Activated CD4-positive, alpha-beta T cell treated with anti-CD3 and anti-CD28 coated beads, Interleukin-2, amount 50 U/mL, for 48 hours (primary cell): ENCODE measurements at regions not wholly inside any gene's neighbourhood (a gene's known extent, or its start where the extent isn't known, plus 50 kb on each side); places are given as distances from the start of the nearest gene placed in this dataset.

Experiments
- DNase-seq, 2 experiments: peaks; one replicate each; pipeline ENCODE4 v3.0.0-alpha.2; 2020

- no peak for DNase-seq
These were observed 67.7 kb upstream of the HIF1A start for GRCh38 chr14:61627612-61628011.

- no peak for DNase-seq
These were observed 67.1 kb upstream of the HIF1A start for GRCh38 chr14:61628016-61628725.

DNA sequence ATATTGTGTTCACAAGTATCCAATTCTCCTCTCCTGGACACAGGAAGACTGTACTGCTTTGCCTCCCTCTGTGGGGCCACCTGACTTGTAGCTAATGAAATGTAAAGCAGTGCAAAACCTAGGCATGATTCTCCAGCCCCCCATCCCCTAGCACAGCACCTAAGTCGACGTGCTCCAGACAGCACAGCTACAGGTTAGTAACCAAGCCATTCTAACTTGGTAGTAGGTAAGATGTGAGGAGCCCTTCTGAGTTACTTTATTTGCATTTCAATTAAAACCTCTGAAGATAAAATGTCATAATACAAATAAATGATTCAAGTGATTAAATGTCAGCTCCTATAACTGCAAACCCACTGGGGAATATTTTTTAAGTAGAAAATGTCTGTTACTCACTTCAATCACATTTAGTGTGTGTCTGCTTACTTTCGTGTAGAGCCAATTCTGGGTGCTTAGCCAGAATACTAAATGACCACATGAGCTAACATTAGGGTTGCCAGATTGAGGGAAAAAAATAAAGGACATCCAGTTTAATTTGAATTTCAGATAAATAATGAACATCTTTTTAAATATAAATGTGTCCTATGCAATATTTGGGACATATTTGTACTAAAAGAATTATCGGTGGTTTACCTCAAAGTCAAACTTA lies 64.8 kb upstream of the HIF1A start:
- DNase-seq = no peak

DNA sequence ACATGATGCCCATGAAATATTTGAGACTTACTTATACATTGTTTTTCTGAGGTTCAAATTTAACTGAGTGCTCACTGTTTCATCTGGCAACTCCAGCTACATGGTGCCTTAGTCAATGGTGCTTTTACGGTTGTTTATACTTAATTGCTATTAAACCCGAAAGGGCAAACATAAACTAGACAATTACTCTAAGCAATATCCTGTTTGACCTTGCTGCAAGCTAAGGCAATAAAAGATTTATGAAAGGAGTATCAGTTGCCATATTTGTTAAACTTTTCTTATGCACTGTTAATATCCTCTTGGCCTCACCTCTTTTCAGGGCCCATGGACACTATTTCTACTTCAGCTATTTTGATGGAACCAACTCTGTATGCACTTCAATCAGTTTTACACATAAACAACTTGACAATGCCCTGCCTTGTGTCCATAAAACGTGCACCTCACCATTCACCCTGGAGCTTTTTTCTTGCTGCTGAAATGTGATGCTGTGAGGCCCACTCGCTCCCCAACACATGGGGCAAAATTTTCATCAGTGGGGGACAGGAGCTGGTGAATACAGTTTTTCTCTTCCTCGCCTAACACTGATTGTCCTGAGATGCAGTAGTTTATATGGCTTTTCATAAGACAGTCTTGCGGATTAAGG lies 64.1 kb upstream of the HIF1A start:
- no peak for DNase-seq

DNA sequence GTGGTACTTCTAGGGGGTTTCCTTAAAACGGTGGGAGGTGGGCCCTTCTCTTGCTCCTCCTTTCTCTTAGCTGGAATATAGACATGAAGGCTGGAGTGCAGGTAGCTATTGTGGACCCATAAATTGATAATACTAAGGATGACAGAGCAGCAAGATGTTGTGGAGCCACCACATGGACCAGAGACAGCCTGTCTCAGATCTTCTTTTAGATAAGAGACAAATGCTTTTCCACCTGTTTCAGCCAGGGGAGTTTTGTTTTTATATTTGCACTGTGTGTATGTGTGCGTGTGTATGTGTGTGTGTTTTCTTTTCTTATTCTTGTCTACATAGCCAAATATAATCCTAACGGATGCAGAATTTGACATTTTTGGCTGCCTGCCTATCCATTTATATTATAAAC lies 62.9 kb upstream of the HIF1A start:
- DNase-seq = no peak

DNA sequence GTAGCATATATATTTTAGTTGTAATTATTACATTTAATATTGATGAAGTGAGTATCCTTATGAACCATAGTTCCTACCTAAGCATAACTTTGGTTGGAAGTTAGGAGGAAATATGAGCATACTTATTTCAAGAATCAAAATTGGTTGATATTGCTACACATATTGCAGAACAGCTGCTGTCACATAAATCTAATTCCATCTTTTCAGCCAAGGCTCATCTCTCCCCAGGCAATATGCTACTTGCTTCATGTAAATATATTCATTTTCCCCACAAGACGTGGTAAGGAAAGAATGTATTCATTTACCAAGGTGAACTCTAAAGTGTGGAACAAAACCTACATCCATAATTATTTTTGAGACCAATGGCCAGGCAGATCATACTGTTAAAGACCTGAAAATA lies 62.5 kb upstream of the HIF1A start:
- DNase-seq = no peak

GRCh38 chr14:61636291-61636690 lies 59.0 kb upstream of the HIF1A start:
- DNase-seq = no peak

DNA sequence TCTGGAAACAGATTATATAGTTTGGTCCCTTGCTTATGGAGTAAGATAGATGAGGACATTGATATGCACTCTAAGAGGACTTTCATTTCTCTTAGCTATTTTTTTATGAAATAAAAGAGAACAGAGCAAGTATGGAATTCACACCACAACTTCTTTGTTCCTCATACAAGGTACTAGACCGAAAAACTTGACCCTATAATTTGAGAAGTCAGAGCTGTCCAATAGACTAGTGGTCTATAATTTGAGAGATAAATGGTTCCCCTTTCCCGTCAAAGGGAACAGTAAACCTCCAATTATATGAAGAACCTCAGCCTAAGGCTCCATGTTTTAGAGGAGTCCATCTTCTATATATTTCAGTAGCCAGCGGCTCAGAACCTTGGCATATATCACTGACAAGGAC lies 58.5 kb upstream of the HIF1A start:
- no peak for DNase-seq

DNA sequence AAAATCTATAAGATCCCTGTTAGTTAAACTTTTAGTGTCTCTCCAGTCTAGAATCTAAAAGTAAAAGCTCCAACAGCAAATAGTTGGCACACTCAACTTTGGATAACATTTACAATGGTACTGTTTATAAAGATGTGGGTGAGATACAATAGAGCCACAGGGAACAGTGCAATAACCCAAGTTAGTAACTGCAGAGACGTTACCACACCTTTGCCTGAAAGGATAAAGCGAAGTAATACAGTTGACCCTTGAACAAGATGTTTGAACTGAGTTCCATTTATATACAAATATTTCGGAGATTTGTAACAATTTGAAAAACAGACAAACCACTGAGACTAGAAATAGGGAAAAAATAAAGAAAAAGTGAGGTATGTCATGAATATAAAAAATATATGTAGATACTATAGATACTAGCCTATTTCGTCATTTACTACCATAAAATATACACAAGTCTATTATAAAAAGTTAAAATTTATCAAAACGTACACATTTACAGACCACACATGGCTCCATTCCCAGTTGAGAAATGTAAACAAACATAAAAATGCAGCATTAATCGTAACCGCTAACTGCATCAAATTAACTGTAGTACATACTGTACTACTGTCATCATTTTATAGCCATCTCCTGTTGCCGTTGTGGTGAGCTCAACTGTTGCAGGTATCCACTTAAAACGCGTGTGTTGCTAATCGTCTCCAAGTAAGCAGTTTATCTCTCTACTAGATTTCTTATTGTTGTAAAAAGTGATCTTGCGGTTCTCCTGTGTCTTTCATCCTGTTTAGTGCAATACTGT lies 56.5 kb upstream of the HIF1A start:
- DNase-seq = no peak

DNA sequence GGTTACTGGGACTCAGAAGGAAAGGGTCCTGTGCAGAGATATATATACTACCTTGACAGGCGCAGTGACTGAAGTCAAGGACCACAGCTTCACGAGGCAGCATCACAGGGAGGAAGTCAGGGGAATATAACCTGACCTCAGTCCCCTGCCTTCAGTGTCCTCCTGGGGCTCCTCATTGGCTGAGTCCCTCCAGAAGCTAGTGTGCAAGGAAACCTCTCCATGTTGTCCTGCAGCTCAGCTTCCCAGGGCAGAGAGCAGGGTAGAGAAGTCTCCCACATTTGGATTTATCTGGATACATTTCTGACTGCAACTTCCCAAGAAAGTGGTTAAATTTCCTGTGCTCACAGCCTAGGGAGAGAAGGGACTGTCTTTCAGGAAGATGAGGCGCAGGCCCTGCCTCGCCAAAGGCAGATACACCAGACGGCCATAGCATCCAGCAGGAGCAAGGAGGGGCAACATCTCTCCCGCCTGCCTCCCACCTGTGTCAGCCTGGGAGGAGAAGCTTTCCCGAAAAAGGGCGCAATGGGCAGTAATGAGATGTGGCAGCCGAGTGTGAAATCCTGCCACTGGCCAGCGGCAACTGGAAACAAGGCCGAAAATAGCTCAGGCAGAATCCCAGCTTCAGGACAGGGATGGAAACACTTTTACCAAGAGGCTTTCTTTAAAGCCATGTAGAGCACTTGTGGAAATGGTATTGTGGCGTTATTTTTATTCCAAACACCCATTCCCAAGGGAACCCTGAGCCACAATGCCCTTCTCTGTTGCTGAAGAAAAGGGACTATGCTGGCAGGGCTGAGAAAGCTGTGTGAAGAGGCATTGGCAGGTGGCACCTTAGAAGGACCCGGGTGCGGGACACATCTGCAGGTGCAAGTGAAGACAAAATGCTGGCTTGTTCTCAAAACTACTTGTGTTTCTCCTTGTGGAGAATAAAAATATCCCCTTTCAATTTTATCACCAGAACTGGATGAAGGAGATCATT lies 54.9 kb upstream of the HIF1A start:
- no peak for DNase-seq

DNA sequence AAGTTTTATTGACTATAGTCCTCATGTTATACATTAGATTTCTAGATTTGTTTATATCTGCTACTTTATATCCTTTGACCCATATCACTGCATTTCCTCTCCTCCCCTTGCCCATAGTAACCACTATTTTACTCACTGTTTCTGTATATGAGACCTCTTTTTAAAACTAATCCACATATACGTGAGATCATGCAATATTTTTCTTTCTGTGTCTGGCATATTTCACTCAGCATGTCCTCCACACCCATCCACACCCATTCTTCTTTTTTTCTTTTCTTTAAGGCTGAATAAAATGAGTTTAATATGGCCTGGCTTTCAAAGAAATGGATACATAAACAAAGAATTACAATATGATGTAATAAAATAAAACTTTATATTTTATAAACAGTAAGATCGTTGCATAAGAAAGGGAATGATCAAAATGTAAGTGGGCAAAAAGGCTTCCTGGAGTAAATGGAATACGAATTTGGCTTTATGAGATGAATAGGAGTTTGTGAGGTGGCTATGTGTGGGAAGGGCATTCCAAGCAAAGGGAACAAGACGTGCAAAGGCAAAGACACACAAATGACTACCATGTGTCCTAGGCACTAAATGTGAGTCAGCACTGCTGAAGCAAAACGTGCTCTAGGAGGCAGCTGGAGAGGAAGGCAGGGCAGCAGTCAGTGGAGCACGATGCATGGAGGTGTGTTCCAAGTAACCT lies 53.2 kb upstream of the HIF1A start:
- DNase-seq = no peak

DNA sequence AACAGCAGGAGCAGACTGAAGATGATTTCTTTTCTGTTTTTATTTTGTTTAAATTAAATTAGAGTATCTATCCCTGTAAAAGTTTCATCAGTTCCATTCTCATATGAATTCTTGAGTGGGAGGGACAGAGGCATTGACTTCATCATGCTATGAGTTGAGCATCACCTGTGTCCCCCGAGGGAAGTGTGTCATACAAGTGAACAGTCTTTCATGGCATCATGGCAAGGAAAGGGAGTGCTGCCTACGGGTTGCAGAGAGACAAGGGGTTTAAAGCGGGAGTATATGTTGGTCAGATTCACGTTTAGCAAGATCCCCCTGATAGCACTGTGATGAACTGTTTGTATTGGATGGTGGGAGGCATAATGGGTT lies 52.7 kb upstream of the HIF1A start:
- no peak for DNase-seq

GRCh38 chr14:61643555-61643954 lies 51.8 kb upstream of the HIF1A start:
- no peak for DNase-seq

DNA sequence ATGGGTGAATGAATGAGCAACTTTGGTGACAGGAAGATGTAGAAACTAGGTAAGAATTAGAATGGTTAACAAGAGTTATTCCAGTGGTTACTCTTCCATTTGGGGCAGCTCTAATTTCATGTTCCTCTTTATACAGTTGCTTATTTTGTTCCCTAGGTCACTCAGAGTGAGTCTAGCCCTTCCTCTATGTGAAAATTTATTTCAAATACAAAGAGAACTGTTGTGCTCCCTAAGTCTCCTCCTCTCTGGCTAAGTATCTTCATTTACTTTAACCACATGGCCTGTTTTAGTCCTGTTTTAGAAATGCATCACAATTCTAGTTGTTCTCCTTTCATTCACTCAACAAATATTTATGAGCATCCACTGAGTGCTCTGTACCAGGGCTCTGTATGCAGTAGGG lies 51.1 kb upstream of the HIF1A start:
- DNase-seq = no peak

DNA sequence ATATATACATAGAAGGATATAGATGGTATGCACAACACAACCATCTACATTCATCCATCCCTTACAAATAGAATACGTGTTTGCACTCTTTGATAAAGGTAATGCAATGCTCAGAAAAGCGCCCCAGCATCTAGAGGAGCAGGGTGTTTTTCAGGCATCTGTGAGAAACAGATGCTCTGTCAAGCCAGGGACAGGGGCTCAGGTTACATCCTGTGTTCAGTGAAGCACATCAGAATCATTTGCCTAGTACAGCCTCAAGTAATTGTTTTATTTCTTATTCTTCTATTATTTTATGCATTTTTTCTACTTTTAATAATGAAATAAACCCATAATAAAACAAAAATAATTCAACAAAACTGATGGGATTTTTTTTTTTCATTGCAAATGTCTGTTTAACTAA lies 50.5 kb upstream of the HIF1A start:
- no peak for DNase-seq

- no peak for DNase-seq
These were observed 50.1 kb upstream of the HIF1A start for GRCh38 chr14:61645247-61645646.
